PFSK-1 (cell line): ENCODE measurements at regions not wholly inside any gene's neighbourhood (a gene's known extent, or its start where the extent isn't known, plus 50 kb on each side); places are given as distances from the start of the nearest gene placed in this dataset.

ENCODE experiments used
- FOXP2 ChIP-seq: optimal IDR thresholded peaks from 2 replicates; pipeline ENCODE3; 2011; ENCODE audit warnings: borderline replicate concordance, control low read depth, inconsistent platforms; ENCODE audit not compliant: insufficient read depth; ENCODE audit errors: extremely low read length, extremely low read depth
- POLR2AphosphoS5 ChIP-seq: IDR thresholded peaks from 2 replicates; pipeline ENCODE4 v1.6.1; 2012; ENCODE audit warnings: low read depth, mild to moderate bottlenecking, control low read depth, low read length, moderate library complexity
- SIN3A ChIP-seq: IDR thresholded peaks from 2 replicates; pipeline ENCODE4 v1.6.1; 2012; ENCODE audit warnings: mild to moderate bottlenecking, low read length, moderate library complexity, borderline replicate concordance; ENCODE audit not compliant: insufficient read depth
- TAF1 ChIP-seq: IDR thresholded peaks from 2 replicates; pipeline ENCODE4 v1.6.1; 2012; ENCODE audit warnings: low read length, control low read depth, borderline replicate concordance; ENCODE audit not compliant: insufficient read depth
- TF ChIP-seq, protein P1 (sequence below), 2 experiments: IDR thresholded peaks; 2 replicates each; pipeline versions ENCODE4 v1.6.1 to v1.8.0; 2011 to 2012; ENCODE audit warnings: low read depth in 2 of 2, low read length in 2 of 2, control low read depth in 1 of 2, inconsistent platforms in 1 of 2, mild to moderate bottlenecking in 1 of 2, moderate library complexity in 1 of 2; ENCODE audit not compliant: insufficient read depth in 1 of 2

DNA sequence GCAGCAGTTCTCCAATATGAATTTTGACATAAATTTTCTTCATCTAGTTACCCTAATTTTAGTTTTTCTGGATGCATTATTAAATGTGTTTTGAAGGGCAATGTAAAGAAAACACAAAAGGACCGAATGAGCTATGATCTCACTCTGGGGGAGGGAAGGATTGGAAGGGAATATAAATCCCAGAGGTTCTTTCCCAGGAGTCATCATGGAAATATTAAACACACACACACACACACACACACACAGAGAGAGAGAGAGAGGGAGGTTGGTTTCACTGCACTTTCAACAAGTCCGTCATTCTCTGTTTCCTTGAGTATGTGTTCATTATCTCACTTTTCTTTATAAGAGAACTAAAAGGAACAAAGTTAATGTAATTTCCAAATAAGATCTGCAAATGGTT lies 70.7 kb upstream of the DCBLD2 start:
- TF ChIP-seq TAF1: no peak
- TF ChIP-seq, protein P1, sequence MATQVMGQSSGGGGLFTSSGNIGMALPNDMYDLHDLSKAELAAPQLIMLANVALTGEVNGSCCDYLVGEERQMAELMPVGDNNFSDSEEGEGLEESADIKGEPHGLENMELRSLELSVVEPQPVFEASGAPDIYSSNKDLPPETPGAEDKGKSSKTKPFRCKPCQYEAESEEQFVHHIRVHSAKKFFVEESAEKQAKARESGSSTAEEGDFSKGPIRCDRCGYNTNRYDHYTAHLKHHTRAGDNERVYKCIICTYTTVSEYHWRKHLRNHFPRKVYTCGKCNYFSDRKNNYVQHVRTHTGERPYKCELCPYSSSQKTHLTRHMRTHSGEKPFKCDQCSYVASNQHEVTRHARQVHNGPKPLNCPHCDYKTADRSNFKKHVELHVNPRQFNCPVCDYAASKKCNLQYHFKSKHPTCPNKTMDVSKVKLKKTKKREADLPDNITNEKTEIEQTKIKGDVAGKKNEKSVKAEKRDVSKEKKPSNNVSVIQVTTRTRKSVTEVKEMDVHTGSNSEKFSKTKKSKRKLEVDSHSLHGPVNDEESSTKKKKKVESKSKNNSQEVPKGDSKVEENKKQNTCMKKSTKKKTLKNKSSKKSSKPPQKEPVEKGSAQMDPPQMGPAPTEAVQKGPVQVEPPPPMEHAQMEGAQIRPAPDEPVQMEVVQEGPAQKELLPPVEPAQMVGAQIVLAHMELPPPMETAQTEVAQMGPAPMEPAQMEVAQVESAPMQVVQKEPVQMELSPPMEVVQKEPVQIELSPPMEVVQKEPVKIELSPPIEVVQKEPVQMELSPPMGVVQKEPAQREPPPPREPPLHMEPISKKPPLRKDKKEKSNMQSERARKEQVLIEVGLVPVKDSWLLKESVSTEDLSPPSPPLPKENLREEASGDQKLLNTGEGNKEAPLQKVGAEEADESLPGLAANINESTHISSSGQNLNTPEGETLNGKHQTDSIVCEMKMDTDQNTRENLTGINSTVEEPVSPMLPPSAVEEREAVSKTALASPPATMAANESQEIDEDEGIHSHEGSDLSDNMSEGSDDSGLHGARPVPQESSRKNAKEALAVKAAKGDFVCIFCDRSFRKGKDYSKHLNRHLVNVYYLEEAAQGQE (IDR thresholded peaks at IDR 0.05; ENCODE audit: insufficient read depth in 1 of 2, low read depth in 2 of 2, low read length in 2 of 2): no peak
- TF ChIP-seq POLR2AphosphoS5: no peak
- no peak for TF ChIP-seq SIN3A
- no peak for TF ChIP-seq FOXP2

DNA sequence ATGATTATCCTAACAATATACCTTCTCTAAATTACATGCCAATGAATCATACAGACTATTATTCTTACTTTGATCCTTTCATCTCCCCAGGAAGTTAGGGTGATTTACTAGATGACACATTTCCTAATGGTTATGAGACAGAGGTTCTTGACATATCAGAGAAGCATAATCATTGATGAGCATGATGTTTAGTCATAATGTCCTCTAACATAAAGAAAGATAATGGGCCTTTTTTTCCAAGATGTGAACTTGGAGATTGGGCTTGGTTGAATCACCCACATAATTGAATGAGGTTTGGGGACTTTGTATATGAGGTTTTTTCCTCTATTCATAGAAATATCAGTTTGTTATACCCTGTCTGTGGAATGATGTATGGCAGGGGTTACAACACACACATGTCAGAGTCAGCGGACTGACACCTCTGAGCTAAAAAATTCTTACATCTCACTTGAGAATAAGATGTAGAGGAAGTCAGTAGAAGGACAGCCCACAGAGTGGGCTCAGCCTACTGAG lies 69.7 kb upstream of the DCBLD2 start:
- TF ChIP-seq, protein P1 (IDR thresholded peaks at IDR 0.05; ENCODE audit: insufficient read depth in 1 of 2, low read depth in 2 of 2, low read length in 2 of 2): no peak
- TF ChIP-seq TAF1: no peak

DNA sequence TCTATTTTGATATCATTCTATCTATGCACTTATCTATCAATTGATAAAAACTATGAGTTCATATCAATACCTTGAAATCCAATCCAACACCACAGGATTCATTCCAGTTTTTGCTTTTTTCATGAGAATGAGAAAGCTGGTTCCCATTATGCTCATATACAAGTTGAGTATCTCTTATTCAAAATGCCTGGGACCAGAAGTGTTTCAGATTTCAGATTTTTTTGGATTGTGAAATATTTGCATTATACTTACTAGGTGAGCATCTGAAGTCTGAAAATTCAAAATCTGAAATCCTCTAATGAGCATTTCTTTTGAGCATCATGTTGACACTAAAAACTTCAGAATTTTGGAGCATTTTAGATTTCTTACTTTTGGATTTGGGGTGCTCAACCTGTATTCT lies 67.8 kb upstream of the DCBLD2 start:
- no peak for TF ChIP-seq SIN3A
- no peak for TF ChIP-seq POLR2AphosphoS5
- TF ChIP-seq, protein P1 (IDR thresholded peaks at IDR 0.05; ENCODE audit: insufficient read depth in 1 of 2, low read depth in 2 of 2, low read length in 2 of 2): no peak
- no peak for TF ChIP-seq FOXP2
- TF ChIP-seq TAF1: no peak

DNA sequence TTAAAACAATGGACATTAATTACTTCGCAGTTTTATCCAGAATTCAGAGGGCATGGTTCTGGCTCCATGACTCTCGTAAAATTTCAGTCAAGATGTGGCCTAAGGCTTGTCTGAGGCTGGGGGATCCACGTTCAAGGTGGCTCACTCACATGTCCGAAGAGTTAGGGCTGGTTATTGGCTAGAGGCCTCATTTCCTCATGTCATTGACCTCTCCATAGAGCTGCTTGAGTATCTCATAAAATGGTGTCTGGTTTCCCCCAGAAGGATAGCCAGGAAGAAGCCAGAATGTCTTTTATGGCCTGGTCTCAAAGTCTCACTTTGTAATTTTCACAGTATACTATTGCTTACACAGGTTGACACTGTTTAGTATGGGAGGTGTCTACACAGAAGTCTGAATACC lies 67.3 kb upstream of the DCBLD2 start:
- TF ChIP-seq FOXP2: no peak
- TF ChIP-seq, protein P1 (IDR thresholded peaks at IDR 0.05; ENCODE audit: insufficient read depth in 1 of 2, low read depth in 2 of 2, low read length in 2 of 2): no peak

DNA sequence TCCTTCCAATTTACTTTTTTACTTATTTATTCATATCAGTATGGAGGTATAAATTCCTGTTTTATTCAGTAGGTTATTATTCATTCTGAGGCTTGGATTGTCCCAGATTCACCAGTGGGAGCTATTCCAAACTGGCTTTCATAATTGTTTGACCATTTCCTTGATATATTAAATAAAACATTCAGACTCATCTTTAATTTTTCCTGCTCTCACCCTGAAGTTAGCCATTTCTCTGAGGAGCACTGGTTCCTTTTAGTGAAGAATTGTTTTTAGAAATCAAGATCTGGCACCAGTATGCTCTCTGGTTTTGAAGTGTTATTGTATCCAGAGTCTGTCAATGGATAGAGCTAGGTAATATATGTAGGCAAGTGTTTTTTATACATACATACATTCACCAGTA lies 66.9 kb upstream of the DCBLD2 start:
- TF ChIP-seq FOXP2 (no peak), TAF1 (no peak), POLR2AphosphoS5 (no peak), SIN3A (no peak)
- TF ChIP-seq, protein P1 (IDR thresholded peaks at IDR 0.05; ENCODE audit: insufficient read depth in 1 of 2, low read depth in 2 of 2, low read length in 2 of 2): no peak
